Liver (tissue), 8 donors: ENCODE measurements at regions not wholly inside any gene's neighbourhood (a gene's known extent, or its start where the extent isn't known, plus 50 kb on each side); places are given as distances from the start of the nearest gene placed in this dataset.

Experiments
- DNase-seq: peaks from one replicate; pipeline ENCODE4 v3.0.0-alpha.2; 2017; ENCODE audit warnings: low spot score
- H3K27ac ChIP-seq, 2 donors: one replicate each; pipeline ENCODE4 v1.7.0; 2013; ENCODE audit warnings: inconsistent platforms in 2 of 2, low read length in 2 of 2, control low read depth in 1 of 2, low read depth in 1 of 2, mild to moderate bottlenecking in 1 of 2
- H3K27me3 ChIP-seq, 4 donors: one replicate each; pipeline versions ENCODE4 v1.6.1 to v1.7.0; 2013; ENCODE audit warnings: low read length in 3 of 4, inconsistent platforms in 1 of 4, mild to moderate bottlenecking in 1 of 4, moderate library complexity in 1 of 4; ENCODE audit not compliant: control insufficient read depth in 4 of 4, insufficient read depth in 4 of 4
- H3K36me3 ChIP-seq, 4 donors: one replicate each; pipeline versions ENCODE4 v1.6.1 to v1.7.0; 2013; ENCODE audit warnings: low read length in 3 of 4, mild to moderate bottlenecking in 3 of 4, low read depth in 1 of 4, moderate library complexity in 1 of 4; ENCODE audit not compliant: control insufficient read depth in 4 of 4, insufficient read depth in 3 of 4
- H3K4me1 ChIP-seq, 4 donors: one replicate each; pipeline versions ENCODE4 v1.6.1 to v1.7.0; 2013; ENCODE audit warnings: low read length in 3 of 4, mild to moderate bottlenecking in 3 of 4, moderate library complexity in 1 of 4; ENCODE audit not compliant: control insufficient read depth in 4 of 4, insufficient read depth in 4 of 4
- H3K4me3 ChIP-seq, 3 donors: one replicate each; pipeline versions ENCODE4 v1.6.1 to v1.7.0; 2013; ENCODE audit warnings: low read length in 3 of 3, control low read depth in 1 of 3, low read depth in 1 of 3, mild to moderate bottlenecking in 1 of 3
- H3K9ac ChIP-seq, 2 donors: one replicate each; pipeline ENCODE4 v1.7.0; 2013; ENCODE audit warnings: low read length in 2 of 2, mild to moderate bottlenecking in 2 of 2, moderate library complexity in 2 of 2, control low read depth in 1 of 2, low read depth in 1 of 2
- H3K9me3 ChIP-seq, 4 donors: one replicate each; pipeline versions ENCODE4 v1.6.1 to v1.7.0; 2013; ENCODE audit warnings: low read length in 3 of 4; ENCODE audit not compliant: control insufficient read depth in 4 of 4
- CTCF ChIP-seq: fragments of 150-350 bp; IDR thresholded peaks from 2 replicates; pipeline ENCODE4 v1.5.1; 2017; ENCODE audit warnings: improper control_type of control experiment, low read depth, low read length; ENCODE audit not compliant: missing input control
- EGR1 ChIP-seq, 2 donors: IDR thresholded peaks; 2 replicates each; pipeline ENCODE4 v1.6.1; 2016 to 2018; ENCODE audit warnings: antibody characterized with exemption in 2 of 2, low read depth in 2 of 2
- FOXA1 ChIP-seq: IDR thresholded peaks from 2 replicates; pipeline ENCODE4 v1.6.1; 2016; ENCODE audit warnings: antibody characterized with exemption
- FOXA2 ChIP-seq: IDR thresholded peaks from 2 replicates; pipeline ENCODE4 v1.6.1; 2016; ENCODE audit warnings: antibody characterized with exemption
- GABPA ChIP-seq, 2 donors: IDR thresholded peaks in 1 of 2; conservative IDR thresholded peaks in 1 of 2; 2 replicates each; pipeline ENCODE4 v1.6.1; 2016; ENCODE audit warnings: antibody characterized with exemption in 2 of 2, mild to moderate bottlenecking in 1 of 2, moderate library complexity in 1 of 2
- HNF4A ChIP-seq, 2 donors: conservative IDR thresholded peaks; 2 replicates each; pipeline ENCODE4 v1.6.1; 2016; ENCODE audit warnings: antibody characterized with exemption in 2 of 2, mild to moderate bottlenecking in 2 of 2
- HNF4G ChIP-seq: IDR thresholded peaks from 2 replicates; pipeline ENCODE4 v1.6.1; 2016; ENCODE audit warnings: antibody characterized with exemption
- JUND ChIP-seq, 2 donors: IDR thresholded peaks; 2 replicates each; pipeline ENCODE4 v1.6.1; 2016; ENCODE audit warnings: antibody characterized with exemption in 2 of 2
- RXRA ChIP-seq, 2 donors: IDR thresholded peaks; 2 replicates each; pipeline ENCODE4 v1.6.1; 2017 to 2018; ENCODE audit warnings: antibody characterized with exemption in 2 of 2, mild to moderate bottlenecking in 1 of 2
- SP1 ChIP-seq: IDR thresholded peaks from 2 replicates; pipeline ENCODE4 v1.6.1; 2018; ENCODE audit warnings: antibody characterized with exemption, mild to moderate bottlenecking
- TAF1 ChIP-seq: conservative IDR thresholded peaks from 2 replicates; pipeline ENCODE4 v1.6.1; 2016; ENCODE audit warnings: antibody characterized with exemption, mild to moderate bottlenecking
- YY1 ChIP-seq: IDR thresholded peaks from 2 replicates; pipeline ENCODE4 v1.6.1; 2016; ENCODE audit warnings: antibody characterized with exemption, mild to moderate bottlenecking
- ZBTB33 ChIP-seq: IDR thresholded peaks from 2 replicates; pipeline ENCODE4 v1.6.1; 2016; ENCODE audit warnings: antibody characterized with exemption
- WGBS: extraction: QIAGEN DNeasy Blood & Tissue Kit; methylation state at CpG from one replicate; pipeline ENCODE4 v1.1.7; 2013; 5-methylcytosine and 5-hydroxymethylcytosine counted together
- TF ChIP-seq, protein P1 (sequence below): IDR thresholded peaks from 2 replicates; pipeline ENCODE4 v1.6.1; 2016; ENCODE audit warnings: antibody characterized with exemption, mild to moderate bottlenecking
- donor health status: healthy.
- donor health status: healthy.
- donor health status: healthy.
- donor health status: healthy.
- donor health status: healthy.

DNA sequence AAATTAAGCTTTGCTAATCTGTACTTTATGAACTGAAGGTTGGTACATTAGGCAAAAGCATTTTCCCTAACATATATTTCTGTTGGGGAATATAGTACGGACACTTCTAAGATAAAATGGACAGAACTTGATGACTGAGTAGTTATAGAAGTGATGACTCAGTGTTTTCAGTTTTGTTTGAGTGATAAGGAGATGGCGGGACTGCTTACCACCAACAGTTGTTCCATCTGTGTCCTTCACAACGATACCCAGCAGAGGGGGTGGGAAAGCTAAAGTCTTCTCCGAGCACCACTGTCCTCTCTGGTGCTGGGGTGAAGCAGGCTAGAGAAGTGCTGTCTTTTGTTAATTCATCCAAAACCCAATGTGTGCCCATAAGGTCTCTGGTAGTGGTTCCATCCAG lies 195.8 kb downstream of the CD47 start:
- Histone ChIP-seq H3K9ac (no peak overlapping the region), H3K27ac (no peak overlapping the region), H3K4me3 (no peak overlapping the region), H3K9me3 (no peaks in the 10 kb centered on the region), H3K4me1 (no peaks in the 10 kb centered on the region), H3K27me3 (peaks cover 0 to 8% (median 0%) of the 10 kb centered on the region in 4 donors), H3K36me3 (no peaks in the 10 kb centered on the region)
- 80% methylated on average over 4 of the region's 4 CpGs for WGBS
- TF ChIP-seq JUND (IDR thresholded peaks at IDR 0.05) (no peak), HNF4G (no peak), FOXA2 (no peak), SP1 (no peak), RXRA (IDR thresholded peaks at IDR 0.05) (no peak), GABPA (IDR thresholded peaks at IDR 0.05 in 1 of 2, conservative IDR thresholded peaks at IDR 0.05 in 1 of 2) (no peak), CTCF (no peak), TAF1 (no peak)
- no peak for DNase-seq

- no peak for DNase-seq
- no peak for TF ChIP-seq YY1
- Histone ChIP-seq H3K4me1 (no peaks in the 10 kb centered on the region), H3K4me3 (no peak overlapping the region), H3K27me3 (peaks cover 0 to 8% (median 0%) of the 10 kb centered on the region in 4 donors), H3K9me3 (peaks cover 0 to 4% (median 2%) of the 10 kb centered on the region in 4 donors), H3K36me3 (no peaks in the 10 kb centered on the region), H3K27ac (no peak overlapping the region), H3K9ac (no peak overlapping the region)
- WGBS = 48% methylated on average over 7 of the region's 7 CpGs
Observed at GRCh38 chr3:107892955-107893624, 197.7 kb downstream of the CD47 start.

GRCh38 chr3:107884719-107885460 lies 205.9 kb downstream of the CD47 start:
- no peak for TF ChIP-seq YY1
- TF ChIP-seq FOXA1 = no peak
- TF ChIP-seq ZBTB33 = no peak
- no peak for TF ChIP-seq SP1
- no peak for TF ChIP-seq RXRA (IDR thresholded peaks at IDR 0.05)
- TF ChIP-seq GABPA (IDR thresholded peaks at IDR 0.05 in 1 of 2, conservative IDR thresholded peaks at IDR 0.05 in 1 of 2) = no peak
- no peak for TF ChIP-seq EGR1 (IDR thresholded peaks at IDR 0.05; ENCODE audit: low read depth in 2 of 2)
- TF ChIP-seq CTCF = no peak
- no peak for TF ChIP-seq HNF4G
- TF ChIP-seq, protein P1, sequence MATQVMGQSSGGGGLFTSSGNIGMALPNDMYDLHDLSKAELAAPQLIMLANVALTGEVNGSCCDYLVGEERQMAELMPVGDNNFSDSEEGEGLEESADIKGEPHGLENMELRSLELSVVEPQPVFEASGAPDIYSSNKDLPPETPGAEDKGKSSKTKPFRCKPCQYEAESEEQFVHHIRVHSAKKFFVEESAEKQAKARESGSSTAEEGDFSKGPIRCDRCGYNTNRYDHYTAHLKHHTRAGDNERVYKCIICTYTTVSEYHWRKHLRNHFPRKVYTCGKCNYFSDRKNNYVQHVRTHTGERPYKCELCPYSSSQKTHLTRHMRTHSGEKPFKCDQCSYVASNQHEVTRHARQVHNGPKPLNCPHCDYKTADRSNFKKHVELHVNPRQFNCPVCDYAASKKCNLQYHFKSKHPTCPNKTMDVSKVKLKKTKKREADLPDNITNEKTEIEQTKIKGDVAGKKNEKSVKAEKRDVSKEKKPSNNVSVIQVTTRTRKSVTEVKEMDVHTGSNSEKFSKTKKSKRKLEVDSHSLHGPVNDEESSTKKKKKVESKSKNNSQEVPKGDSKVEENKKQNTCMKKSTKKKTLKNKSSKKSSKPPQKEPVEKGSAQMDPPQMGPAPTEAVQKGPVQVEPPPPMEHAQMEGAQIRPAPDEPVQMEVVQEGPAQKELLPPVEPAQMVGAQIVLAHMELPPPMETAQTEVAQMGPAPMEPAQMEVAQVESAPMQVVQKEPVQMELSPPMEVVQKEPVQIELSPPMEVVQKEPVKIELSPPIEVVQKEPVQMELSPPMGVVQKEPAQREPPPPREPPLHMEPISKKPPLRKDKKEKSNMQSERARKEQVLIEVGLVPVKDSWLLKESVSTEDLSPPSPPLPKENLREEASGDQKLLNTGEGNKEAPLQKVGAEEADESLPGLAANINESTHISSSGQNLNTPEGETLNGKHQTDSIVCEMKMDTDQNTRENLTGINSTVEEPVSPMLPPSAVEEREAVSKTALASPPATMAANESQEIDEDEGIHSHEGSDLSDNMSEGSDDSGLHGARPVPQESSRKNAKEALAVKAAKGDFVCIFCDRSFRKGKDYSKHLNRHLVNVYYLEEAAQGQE = no peak
- TF ChIP-seq JUND (IDR thresholded peaks at IDR 0.05) = no peak
- TF ChIP-seq TAF1 = no peak
- no peak for TF ChIP-seq HNF4A (conservative IDR thresholded peaks at IDR 0.05)
- Histone ChIP-seq H3K36me3 (no peaks in the 10 kb centered on the region), H3K27me3 (no peaks in the 10 kb centered on the region), H3K9me3 (peaks cover 0 to 4% (median 2%) of the 10 kb centered on the region in 4 donors), H3K27ac (no peak overlapping the region), H3K4me3 (no peak overlapping the region), H3K9ac (no peak overlapping the region), H3K4me1 (no peaks in the 10 kb centered on the region)
- no peak for DNase-seq
- 52% methylated on average over 2 of the region's 2 CpGs for WGBS
